Activated CD4-positive, alpha-beta T cell treated with anti-CD3 and anti-CD28 coated beads, Interleukin-2, Interleukin-6, amounts not matched to agents 100 ng/mL and 50 ng/mL, durations not matched to agents 16 hours and 8 hours (primary cell): ENCODE measurements at regions not wholly inside any gene's neighbourhood (a gene's known extent, or its start where the extent isn't known, plus 50 kb on each side); places are given as distances from the start of the nearest gene placed in this dataset.

ENCODE experiments used
- DNase-seq: peaks from one replicate; pipeline ENCODE4 v3.0.0-alpha.2; 2020

DNA sequence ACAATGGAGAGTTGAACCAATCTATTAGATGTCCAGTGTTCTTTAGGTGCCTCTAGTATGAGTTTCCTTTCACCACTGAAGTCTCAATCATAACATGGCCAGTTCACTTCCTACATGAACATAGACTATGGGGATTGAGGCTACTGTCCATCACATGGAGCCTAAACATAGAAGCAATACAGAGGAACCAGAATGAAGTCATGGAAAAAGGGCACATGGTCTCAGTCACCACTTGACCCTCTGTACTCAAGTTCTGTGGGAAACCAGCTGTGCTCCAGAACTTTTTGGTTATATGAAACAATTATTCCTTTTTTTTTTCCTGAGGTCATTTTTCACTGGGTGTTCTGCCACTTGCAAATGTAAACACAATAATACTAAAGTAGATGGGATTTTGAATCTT is 762.5 kb downstream of the CBLN4 start:
- no peak for DNase-seq

DNA sequence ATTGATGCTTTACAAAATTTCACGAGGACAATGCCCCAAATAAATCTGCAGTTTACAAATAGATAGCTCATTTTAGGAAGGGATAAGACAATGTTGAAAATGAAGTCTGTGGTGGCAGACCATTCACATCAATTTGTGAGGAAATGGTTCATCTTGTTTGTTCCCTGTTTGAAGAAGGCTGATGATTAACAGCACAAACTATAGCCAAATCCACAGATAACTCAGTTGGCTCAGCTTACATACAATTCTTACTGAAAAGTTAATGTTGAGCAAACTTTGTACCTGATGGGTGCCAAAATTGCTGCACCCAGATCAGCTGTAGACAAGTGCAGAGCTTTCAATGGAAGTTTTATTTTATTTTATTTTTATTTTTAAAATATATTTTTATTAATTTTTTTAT is 763.9 kb downstream of the DOK5 start:
- no peak for DNase-seq

DNA sequence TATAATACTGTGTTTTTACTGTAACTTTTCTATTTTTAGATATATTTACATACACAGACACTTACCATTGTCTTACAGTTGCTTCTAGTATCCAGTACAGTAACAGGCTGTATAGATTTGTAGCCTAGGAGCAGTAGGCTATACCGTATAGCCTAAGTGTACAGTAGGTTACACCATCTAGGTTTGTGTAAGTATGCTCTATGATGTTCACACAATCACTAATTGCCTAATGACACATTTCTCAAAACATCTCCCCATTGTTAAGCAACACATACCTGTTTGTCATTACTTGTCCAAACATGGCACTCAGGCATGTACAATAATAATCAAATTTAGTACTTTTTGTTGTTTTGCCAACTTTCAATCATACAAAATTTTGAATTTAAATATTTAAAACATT is 757.3 kb downstream of the DOK5 start:
- DNase-seq: no peak

DNA sequence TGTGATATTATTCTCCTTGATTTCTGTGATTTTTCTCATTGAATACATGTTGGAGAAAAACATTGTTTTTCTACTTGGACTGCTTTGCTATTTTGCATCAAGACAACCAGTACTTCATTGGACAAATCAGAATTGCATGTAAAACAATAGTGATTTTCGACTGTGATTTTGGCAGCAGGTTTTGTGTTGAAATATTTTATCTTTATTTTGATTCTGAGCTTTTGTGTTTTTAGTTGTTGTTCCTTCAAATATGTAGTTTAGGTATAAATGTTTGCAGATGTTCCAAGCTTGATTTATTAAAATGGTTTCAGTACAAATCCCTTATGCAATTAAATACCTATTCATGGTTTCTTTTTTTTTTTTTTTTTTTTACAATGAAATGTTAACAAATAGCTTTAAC is 754.1 kb downstream of the DOK5 start:
- DNase-seq: no peak

DNA sequence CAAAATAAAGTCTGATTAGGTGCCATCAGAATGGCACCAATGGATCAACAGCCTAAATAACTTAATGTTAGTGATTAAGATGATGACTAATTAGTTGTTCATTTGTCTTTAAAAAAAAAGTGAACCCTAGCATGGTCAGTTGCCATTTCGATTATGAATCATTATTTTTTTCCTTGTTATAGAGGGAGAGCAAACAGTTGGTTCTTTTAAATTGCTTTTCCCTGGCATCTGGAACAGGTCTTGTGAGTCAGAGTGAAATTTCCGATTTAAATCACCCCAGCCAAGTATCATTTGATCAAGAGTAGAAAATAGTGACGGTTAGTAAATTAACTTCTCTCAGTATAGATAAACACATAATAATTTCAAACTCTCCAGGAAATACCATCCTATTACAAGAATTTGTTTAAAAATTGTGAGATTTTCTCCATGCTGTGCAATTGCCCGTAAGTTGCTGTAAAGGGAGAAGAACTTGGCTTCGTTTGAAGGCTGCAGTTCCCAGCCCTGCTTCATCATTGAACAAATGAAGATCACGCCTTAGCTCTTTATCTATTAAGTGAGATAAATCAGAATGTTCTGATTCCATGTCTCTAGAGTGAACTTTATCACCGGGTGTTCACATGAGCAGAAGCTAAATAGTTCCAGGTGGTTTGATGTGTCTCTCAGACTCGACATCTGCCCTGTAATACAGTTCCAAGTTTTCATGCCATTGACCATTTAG is 741.3 kb downstream of the DOK5 start:
- DNase-seq: no peak

DNA sequence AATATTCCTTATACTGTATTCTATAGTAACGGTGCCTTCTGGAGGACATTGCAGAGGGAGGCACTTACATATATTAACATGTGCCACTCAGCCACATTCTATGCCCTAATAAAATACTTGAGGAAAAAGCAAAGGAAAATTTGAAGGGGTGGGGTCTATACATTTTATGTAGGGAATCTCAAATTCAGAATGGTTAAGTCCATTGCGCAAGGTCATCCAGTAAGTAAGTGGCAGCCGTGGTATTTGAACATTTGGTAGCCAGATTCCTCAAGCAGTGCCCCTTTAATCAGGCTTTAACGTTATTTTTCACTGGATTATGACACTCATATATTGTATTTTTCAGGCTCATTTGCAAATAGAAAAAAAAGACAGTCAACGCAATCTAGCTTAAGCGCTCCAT is 738.3 kb downstream of the DOK5 start:
- DNase-seq: no peak

DNA sequence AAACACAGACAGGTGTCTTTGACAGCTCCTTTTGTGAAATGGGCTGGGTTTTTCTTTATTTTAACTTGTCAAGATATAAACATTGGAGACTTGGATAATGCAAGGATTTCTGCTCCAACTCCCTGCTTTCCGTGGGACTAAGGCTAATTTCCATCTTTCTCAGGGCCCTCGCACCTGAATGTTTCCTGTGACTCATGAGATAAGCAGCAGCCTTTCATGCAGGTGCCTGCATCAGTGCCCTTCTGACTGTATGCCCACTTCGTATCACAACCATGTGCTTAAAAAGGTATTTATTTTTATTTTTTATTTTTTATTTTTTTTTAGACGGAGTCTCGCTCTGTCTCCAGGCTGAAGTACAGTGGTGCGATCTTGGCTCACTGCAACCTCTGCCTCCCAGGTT is 736.1 kb downstream of the DOK5 start:
- no peak for DNase-seq

DNA sequence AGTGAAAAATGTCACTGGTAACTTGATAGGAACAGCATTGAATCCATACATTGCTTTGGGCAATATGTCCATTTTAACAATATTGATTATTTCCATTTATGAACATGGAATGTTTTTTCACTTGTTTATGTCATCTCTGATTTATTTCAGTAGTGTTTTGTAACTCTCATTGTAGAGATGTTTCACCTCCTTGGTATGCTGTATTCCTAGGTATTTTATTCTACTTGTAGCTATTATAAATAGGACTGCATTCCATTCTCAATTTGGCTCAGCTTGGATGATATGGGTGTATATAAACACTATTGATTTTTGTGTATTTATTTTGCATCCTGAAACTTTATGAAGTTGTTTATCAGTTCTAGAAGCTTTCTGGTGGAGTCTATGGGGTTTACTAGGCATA is 730.3 kb downstream of the DOK5 start:
- DNase-seq: no peak

DNA sequence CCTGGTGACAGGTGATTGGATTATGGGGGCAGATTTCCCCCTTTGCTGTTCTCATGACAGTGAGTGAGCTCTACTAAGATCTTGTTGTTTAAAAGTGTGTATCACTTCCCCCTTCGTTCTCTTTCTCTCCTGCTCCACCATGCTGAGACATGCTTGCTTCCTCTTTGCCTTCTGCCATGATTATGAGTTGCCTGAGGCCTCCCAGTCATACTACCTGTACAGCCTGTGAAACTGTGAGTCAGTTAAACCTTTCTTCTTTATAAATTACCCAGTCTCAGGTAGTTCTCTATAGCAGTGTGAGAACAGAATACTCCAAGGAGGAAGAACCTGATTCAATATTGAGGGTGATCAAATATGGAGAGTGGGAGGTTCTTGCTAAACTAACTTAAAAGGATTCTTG is 724.9 kb downstream of the DOK5 start:
- DNase-seq: no peak

DNA sequence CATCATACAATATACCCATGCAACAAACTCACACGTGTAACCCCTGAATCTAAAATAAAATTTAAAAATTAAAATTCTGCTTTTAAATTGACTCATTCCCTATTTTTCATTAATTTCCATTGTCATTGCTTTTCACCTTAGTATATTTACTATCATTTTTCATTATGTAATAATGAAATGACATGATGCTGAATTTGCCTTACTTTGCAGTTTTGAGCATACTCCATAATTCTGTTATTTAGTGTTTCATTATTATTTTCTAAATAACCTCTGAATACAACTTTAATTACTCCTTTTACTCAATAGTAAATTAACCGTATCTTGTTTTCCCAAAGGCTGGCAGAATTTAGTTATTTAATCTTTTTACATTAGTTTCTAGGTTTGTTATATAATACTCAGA is 719.6 kb downstream of the DOK5 start:
- no peak for DNase-seq

DNA sequence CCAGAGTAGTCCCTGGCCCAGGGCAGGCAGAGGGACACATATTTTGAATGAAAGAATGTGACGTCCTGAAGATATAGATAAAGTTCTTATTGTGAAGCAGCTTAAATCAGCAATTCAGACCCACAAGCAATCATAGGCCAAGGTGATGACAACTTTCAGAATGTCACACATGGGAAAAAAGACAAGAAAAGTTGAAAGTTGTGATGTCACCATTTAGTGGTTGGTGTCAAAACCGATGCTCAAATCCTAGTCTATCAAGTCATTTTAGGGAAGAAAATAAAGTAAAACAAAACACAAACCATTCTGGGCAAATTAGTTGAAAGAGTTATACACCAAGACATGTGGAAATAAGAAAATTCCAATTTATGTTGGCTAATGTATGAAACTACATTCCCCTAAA is 710.8 kb downstream of the DOK5 start:
- DNase-seq: no peak

DNA sequence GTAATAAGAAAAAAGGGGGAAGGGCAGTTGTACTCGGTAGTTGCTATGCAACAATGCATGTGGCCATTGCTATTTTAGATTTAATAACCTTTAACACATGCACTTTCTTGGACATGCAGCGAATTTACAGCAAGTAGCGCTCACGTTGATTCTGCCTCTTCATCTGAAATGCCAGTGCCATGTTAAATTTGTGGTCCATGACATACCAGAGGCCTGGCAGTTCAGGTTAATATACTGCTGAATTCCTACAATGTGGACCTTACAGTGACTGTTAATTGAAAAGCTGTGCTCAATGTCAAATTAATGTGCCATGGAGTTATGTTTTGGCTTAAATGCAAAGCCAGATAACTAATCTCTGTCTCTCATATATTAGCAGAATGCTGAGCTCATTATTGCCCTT is 699.7 kb downstream of the DOK5 start:
- DNase-seq: no peak

DNA sequence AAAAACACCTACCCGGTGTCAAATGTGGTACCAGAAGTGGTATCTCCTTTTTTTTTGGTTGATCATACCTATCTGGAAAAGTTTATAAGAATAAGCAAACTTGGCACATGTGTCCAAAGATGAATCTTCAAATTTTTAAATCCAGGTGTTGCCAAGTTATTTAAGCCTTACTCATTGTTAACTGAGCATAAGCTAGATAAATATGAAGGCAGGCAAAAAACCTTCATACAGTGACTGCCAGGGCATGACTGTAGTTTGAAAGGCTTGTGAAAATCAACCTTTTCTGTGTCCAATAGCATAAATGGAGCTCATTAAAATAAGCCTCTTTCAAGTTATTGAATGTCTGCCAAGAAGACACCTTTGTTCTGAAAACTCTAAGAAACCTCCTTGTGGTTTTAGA is 699.2 kb downstream of the DOK5 start:
- no peak for DNase-seq

DNA sequence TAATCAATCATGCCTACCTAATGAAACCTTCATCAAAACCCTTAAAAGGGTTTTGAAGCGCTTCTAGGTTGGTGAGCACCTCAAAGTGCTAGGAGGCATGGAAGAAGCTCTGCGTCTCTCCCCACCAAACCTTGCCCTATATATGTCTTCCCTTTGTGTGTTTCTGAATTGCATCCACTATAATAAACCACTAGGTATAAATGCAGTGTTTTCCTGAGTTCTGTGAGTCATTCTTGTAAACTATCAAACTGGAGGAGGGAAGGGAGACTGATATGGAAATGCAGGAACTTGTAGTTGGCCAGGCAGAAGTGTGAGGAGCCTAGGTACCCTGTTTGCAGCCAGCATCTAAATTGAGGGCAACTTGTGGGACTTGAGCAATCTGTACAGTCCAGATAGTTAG is 698.8 kb downstream of the DOK5 start:
- no peak for DNase-seq

DNA sequence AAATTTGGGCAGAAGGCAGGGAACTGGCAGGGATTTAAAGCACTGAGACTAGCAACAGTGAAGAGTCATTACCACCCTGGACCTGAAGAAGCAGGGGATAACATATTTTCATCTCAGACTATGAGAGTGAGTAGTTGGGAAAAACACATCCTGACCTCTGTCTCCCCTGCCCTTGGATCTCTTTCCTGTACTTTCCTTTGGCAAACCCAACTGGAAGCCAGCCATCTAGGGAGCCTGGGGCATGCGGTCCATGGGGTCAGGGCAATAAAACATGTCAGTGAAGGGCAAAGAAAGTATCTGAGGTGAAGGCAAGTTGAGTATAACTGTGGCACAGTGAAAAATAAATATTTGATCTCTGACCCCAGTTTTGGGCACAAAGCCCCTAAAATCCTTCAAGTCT is 698.2 kb downstream of the DOK5 start:
- no peak for DNase-seq

DNA sequence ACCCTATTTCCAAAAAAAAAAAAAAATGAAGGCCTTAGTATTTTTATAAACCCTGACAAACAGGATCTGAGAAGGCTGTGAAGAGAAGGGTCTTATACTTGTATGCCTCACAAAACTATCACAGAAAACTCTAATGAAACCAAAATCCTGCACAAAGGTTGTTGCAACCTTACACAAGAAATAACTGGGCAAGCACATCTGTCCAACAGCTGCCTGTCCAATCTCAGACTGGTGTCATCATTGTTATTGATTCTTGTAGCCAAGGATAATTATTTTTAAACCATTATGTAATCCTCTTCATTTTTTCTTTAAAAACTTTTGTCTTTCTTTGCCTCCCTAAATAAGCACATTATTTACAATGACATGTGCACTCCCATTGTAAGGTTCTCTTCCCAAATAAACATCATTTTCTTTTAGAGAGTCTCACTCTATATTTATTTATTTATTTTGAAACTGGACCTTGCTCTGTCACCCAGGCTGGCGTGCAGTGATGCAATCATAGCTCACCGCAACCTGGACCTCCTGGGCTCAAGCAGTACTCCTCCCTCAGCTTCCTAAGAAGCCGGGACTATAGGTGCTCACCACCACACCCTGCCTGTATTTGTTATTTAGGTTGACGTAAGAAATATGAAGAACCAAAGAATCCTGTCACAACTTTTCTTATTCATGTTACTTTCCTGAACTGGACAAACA is 697.1 kb downstream of the DOK5 start:
- no peak for DNase-seq

DNA sequence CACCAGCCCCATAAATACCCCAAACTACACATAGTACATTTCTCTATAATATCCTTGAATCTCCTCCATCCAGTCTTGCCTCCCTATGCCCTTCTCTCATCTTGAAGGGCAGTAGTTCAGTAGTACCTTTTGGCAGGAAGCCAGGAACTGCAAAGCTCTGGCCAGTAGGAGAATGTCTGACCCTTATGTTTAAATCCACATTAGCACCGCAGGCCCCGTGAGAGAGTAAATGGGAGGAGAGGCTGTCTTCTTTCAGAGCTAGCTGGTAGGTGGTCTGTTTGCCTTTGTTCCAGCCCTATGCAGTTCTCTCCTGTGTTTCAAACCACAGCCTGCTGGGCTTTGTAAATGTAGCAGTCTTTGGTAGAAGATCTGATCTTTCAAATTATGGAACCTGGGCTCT is 690.7 kb downstream of the DOK5 start:
- DNase-seq: no peak

DNA sequence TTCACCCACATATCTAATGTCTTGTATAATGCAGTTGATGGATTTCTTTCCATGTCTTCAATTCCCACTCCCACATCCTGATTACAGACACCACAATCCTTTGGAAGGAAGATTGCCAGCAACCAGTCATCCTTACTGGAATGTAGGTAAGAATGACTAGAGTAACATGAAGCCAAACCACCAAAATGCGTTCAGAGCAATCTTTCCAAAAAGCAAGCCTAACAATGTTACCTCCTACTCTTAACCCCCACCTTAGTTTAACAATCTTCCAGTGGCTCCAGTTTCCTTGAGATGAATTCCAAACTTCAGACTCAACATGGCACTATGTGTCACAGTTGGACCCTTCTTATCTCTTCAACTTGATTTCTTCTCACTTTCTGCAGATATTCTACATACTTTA is 685.6 kb downstream of the DOK5 start:
- DNase-seq: no peak

DNA sequence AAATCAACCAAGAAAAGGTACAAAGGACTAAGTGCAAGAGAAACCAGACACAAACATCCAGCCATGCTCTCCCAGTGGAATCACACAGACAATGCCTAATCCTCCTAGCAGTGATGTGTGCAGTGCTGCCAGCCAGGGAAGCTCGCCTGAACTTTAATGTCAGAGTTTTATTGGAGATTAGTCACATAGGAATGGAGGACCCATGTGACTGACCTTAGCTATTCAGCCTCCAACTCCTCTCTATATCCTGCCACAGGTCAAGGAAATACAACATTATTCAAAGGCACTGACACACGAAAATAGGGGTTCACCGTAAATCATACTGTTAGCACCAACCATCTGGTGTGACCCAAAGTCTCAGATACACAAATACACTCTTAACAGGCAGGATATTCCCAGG is 684.6 kb downstream of the DOK5 start:
- DNase-seq: no peak

DNA sequence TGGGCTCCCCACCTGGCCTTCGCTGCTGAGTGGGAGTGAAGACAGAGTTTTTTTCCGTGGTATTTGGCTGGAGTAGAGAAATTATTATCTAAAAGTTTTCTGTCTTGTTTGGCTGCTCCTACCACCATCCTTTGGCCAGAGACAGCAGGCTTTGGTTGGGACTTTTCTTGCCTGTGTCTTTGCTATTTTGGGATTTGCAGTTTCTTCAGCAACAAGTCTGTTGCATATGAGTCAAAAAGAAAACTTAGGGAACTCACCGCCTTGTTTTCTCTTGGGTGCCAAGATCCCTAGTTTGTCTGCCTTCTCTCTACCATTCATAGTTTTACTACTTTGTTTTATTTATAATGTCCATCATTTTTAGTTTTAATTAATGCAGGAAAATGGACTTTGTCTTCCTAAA is 683.8 kb downstream of the DOK5 start:
- DNase-seq: no peak

DNA sequence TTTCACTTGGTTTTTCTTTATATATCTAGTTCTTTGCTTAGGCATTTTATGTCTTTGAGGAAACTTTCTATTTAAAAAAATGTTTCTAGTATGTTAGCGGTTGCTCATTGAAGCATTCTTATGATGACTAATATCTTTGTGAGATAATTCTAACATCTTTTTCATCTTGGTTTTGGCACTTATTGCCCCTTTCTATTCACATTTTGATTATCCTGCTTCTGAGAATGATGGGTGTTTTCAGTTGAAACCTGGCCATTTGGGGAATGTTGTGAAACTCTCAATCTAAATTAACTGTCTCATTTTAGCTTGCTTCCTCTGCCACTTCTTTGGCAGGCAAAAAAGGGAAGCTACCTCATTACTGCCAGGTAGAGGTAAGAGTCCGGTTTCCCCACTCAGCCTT is 683.1 kb downstream of the DOK5 start:
- DNase-seq: no peak

DNA sequence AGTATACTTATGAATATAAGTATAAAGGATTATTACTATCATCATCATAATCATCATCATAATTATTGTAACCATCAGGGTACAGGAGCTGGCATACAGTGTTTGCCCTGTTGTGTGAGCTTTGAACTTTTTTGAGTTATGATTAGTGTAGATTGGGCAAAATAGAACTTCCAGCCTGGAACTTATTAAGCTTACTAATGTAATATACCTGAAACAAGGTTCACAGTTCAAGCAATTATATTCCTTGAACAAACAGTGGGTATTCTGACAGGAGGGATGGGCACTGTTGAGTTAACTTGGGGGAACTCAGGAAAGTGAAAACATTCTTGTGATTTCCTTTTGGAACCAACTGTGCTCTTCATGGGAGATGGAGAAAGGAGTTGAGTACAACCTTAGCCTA is 680.0 kb downstream of the DOK5 start:
- no peak for DNase-seq

DNA sequence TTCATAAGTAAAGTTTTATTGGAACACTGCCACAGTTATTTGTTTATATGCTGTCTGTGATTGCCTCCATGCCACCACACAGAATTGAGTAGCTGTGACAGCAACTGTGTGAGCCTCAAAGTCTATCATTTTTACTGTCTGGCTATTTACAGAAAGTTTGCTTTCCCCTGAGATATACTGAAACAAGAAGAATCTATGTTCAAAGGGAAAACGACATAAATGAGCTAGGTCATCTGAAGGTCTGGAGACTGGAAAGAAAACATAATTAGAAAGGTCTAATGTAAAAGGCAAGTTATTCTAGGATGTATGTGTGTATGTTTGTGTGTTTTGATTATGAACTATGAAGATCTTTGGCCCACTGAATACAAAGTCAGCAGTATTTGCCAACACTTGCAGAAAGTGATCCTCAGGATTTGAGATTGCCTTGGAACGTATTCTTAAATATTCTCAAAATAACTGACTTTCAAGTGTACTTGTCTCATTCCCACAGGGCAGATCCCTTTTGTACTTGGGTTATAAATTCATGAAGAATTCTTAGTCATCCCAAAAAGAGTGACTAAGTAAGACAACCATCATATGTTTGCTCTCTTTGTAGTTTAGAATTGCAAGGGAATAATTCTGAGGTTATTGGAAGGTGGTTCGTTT is 677.7 kb downstream of the DOK5 start:
- no peak for DNase-seq

DNA sequence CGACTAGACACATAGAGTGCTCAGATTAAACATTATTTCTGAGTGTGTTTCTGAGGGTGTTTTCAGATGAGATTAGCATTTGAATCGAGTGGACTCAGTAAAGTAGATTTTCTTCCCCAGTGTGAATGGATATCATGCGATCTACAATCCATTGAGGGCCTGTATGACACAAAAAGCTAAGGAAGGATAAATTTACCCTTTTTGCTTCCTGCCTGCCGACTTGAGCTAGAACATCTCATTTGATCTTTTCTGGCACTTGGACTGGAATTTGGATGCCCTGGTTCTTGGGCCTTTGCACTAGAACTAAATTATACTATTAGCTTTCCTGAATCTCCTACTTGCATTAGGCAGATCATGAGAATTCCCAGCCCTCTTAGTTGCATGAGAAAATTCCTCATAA is 675.8 kb downstream of the DOK5 start:
- DNase-seq: no peak

DNA sequence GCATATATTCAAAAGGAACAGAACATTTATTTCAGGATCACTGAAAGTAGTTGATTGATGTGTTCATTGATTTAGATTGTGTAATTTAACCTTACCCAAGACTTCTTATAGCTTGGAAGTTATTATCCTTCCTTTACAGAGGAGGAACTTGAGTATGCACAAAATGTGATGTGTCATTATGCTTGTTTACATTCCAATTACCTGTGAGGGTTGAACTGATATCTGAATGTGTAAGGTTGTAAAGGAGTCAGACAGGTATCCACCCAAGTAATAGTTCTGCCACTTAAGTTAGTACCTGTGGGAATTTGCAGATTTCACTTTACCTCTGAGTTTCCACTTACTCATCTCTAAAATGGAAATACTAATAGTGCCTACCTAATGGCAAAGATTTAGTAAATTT is 668.2 kb downstream of the DOK5 start:
- DNase-seq: no peak
